GM12875 (cell line): ENCODE measurements at regions not wholly inside any gene's neighbourhood (a gene's known extent, or its start where the extent isn't known, plus 50 kb on each side); places are given as distances from the start of the nearest gene placed in this dataset.
"Not testable (repeated sequence)": the region's sequence is repeated elsewhere in the genome, so short reads cannot be mapped to it uniquely, and the experiment has no call there.

Experiments used
- H3K4me3 ChIP-seq: one replicate; pipeline ENCODE4 v1.5.1; 2011; ENCODE audit warnings: low read depth, low read length, control low read depth
- CTCF ChIP-seq: IDR thresholded peaks from 2 replicates; pipeline ENCODE4 v1.5.1; 2011; ENCODE audit warnings: low read depth, mild to moderate bottlenecking, control low read depth, inconsistent platforms, low read length, moderate library complexity, borderline replicate concordance; ENCODE audit not compliant: insufficient read depth

GRCh38 chr4:179028321-179028720, 1586.1 kb upstream of the AGA start:
- no peak overlapping the region for H3K4me3 ChIP-seq
- no peak for TF ChIP-seq CTCF

- no peak for TF ChIP-seq CTCF
- H3K4me3 ChIP-seq: no peak overlapping the region
These were observed 1587.4 kb upstream of the AGA start for GRCh38 chr4:179029683-179030082.

GRCh38 chr4:179040259-179040658, 1598.0 kb upstream of the AGA start:
- TF ChIP-seq CTCF: no peak
- H3K4me3 ChIP-seq: no peak overlapping the region

GRCh38 chr4:179048839-179049453, 1606.7 kb upstream of the AGA start:
- no peak overlapping the region for H3K4me3 ChIP-seq
- no peak for TF ChIP-seq CTCF

GRCh38 chr4:179051206-179051605, 1609.0 kb upstream of the AGA start:
- no peak for TF ChIP-seq CTCF
- H3K4me3 ChIP-seq: no peak overlapping the region

GRCh38 chr4:179059396-179059795, 1617.2 kb upstream of the AGA start:
- H3K4me3 ChIP-seq: no peak overlapping the region
- no peak for TF ChIP-seq CTCF

- H3K4me3 ChIP-seq: not testable (repeated sequence)
These were observed 1624.0 kb upstream of the AGA start for GRCh38 chr4:179066254-179066653.

GRCh38 chr4:179071131-179071530, 1628.9 kb upstream of the AGA start:
- no peak for TF ChIP-seq CTCF
- no peak overlapping the region for H3K4me3 ChIP-seq
